HG03432 (cell line): ENCODE measurements at regions not wholly inside any gene's neighbourhood (a gene's known extent, or its start where the extent isn't known, plus 50 kb on each side); places are given as distances from the start of the nearest gene placed in this dataset.
"Not testable (repeated sequence)": the region's sequence is repeated elsewhere in the genome, so short reads cannot be mapped to it uniquely, and the experiment has no call there.

Experiments used
- ATAC-seq: cut with Tn5 transposase; IDR thresholded peaks from one replicate; pipeline ENCODE4 v1.9.1; 2021; ENCODE audit warnings: mild to moderate bottlenecking, moderate library complexity; ENCODE audit not compliant: unreplicated experiment

DNA sequence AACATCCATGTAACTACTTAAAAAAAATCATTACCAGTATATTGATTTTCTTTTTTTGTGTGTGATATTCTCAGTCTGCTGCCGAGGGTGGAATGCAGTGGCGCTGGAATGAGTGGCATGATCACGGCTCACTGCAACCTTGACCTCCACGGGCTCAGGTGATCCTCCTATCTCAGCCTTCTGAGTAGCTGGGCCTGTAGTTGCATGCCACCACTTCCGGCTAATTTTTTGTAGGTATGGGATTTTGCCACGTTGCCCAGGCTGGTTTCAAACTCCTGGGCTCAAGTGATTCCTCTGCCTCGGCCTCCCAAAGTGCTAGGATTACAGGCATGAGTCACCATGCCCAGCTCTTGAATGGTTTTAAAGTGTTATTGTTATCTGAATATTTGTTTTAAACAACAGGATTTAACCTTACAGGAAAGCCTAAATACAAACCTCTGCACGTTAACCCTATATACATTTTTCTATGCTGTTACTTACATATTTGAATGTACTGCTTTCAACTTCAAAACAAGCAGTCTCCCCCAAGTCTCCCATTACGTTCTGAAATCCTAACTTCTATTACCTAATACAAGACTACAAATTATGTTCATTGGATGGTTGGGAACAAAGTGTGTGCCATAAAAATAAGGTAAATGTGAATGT is 61.7 kb downstream of the KPNA2 start:
- no peak for ATAC-seq

DNA sequence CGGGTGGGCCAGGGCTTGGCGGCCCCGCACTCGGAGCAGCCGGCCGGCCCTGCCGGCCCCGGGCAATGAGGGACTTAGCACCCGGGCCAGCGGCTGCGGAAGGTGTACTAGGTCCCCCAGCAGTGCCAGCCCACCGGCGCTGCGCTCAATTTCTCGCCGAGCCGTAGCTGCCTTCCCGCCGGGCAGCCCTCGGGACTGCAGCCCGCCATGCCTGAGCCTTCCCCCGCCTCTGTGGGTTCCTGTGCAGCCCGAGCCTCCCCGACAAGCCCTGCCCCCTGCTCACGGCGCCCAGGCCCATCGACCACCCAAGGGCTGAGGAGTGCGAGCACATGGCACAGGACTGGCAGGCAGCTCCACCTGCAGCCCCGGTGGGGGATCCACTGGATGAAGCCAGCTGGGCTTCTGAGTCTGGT is 63.8 kb downstream of the KPNA2 start:
- not testable (repeated sequence) for ATAC-seq

DNA sequence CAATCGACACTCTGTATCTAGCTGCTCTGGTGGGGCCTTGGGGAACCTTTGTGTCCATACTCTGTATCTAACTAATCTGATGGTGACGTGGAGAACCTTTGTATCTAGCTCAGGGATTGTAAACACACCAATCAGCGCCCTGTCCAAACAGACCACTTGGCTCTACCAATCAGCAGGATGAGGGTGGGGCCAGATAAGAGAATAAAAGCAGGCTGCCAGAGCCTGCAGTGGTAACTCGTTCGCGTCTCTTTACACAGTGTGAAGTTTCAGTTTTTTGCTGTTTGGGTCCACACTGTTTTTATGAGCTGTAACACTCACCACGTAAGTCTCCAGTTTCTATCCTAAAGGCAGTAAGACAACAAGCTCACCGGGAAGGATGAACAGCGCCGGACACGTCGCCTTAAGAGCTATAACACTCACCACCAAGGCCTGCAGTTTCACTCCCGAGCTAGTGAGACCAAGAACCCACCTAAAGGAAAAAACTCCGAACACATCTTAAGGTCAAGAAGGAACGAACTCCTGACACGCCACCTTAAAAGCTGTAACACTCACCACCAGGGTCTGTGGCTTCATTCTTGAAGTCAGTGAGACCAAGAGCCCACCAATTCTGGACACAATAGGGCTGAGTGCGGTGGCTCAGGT is 64.6 kb downstream of the KPNA2 start:
- ATAC-seq = no peak

DNA sequence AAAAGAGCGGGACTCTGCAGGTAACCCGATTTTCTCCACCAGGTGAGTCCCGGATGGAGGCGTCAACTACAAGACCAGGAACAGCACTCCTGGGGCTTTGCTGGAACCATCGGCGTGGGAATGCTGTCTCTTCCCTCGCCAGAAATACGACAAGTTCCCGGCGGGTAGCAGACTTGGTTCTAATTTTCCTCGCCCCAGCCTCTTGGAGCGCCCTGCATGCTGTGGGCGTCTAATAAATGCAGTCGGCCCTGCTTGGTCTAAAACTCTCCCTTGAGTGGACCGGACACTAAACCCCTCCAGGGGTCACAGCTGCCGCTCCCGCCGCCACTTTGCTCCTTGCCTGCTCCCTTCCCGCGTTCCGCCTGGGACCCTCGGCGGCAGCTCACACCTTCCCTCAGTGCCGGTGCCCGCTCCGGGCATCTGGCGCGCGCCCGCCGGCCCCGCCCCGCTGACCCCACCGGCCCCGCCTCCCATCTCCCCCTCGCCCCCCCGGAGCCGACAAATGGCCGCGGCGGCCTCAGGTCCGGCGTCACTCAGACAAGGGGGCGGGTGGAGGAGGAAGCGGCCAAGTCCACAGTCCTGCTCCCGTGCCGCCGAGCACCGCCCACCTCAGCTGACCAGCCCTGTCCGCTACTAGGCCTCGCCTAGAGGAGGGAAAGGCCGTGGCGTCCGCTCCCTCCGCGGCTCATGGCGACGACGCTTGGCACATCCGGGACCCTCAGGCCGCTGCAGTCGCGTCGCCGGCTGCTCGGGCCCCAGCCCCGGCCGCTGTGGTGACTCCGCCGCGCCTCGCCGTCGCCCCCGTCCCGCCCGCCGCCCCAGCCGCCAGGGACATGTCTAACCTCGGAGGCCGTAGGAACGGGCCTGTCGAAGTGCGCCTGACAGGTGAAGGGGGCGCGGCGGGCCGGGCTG is 65.8 kb downstream of the KPNA2 start:
- peak; percentile 90 for ATAC-seq

DNA sequence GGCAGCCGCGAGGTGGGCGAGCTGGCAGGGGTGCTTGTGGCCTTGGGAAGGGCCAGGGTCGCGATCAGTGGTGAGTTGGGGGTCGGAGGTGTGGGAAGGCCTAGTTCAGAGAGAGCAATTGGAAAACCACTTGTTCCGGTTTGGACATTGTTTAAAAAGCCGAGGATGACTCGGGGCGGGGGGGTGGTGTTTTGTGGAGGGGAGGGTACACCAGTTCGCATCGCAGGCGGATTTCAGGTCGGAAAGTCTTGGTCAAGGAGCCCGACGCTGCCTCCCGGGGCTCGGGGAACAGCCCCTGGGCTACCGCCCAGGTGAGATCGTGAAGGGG is 66.4 kb downstream of the KPNA2 start:
- ATAC-seq = no peak

DNA sequence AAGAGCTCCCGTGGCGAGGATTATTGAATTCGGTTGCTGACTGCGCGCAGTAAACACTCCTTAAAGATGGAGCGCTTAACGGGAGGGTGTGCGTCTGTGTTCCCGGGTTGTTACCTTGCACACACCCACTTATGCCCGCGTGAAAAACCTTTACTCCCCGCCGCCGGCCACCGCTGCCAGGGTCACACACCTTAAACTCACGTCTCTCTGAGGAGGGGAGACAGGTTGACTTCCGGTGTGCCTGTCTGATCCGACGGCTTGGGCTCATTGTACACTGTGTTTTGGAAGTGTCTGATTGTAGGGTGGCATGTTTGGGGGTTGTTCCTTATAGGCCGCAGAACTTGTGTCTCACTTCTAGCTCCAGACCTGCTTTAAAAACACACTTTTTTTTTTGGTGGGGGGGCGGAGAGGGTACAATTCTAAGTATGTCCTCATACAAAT is 66.8 kb downstream of the KPNA2 start:
- no peak for ATAC-seq

DNA sequence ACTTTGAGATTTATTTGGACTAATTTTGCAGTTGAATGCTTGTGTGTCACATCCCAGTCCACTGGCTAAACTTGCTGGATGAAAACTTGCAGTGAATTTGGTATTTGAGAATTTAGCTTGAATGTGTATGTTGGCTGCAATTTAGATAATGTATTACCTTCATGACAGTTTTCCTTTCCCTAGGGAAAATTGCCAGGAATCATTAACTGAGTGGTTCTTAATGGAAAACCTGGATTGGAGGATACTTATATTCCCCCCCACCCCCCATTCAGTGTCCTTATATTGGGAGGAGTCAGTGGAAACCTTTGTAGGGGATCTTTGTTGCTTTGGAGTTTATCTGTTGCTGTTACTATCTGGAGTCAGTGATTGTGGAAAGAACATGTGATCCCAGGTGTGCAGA is 67.6 kb downstream of the KPNA2 start:
- ATAC-seq = no peak

DNA sequence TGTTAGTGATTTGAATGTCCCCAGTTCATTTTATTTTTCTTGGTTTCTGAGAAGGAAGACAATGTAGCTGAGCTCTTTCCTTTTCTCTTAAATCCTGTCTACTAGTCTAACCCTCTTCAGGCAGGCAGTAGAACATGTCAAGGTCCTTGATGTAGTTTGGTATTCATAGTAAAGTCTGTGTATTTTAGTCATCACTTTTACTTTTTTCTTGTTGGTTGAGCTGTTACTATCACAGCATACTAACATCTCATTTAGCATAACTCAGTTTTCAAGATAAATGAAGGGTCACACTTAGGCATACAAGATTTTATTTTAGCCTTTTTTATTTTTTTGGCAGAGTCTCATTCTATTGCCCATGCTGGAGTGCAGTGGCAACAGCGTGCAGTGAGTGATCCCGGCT is 70.5 kb downstream of the KPNA2 start:
- ATAC-seq = no peak

DNA sequence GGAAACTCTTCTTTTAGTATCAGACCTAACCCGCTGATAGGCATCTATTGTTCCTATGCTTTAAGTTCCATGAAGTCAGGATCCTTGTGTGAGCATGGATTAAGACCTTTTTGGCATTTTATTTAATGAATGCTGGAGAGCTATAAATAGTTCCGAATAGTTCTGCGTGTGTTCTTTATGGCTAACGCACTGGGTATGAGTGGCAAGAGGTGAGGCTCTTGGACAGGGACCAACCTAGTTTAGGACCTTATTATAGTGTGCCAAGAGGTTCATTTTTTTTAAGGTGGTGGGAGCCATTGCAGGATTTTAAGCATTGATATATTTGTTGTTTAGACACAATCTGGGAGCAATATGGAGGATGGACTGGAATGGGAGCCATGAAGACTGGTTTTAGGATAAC is 71.8 kb downstream of the KPNA2 start:
- no peak for ATAC-seq

DNA sequence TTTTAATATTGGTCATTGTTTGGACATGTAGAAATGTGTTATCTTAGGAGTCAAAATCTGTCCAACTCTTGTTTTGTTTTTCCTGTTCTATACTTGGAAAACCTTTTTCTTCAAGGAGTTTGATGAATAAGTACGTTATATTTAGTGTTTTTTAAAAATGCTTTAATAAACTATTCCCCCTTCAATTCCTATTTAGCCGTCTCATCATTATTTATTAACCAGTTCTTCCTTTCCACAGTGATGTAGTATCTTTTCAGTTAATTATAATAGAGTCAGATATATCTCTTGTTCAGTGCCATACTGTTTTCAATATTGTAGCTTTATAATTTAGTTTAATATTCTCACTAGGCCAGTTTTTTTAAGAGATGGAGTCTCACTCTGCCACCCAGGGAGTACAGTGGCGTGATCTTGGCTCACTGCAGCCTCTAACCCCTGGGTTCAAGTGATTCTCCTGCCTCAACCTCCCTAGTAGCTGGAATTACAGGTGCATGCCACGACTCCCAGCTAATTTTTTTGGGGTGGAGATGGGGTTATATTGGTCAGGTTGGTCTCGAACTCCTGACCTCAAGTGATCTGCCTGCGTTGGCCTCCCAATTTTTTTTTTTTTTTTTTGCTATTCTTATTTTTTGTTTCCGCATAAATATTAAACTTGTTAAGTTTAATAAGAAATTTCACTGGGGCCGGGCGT is 72.9 kb downstream of the KPNA2 start:
- ATAC-seq = no peak

DNA sequence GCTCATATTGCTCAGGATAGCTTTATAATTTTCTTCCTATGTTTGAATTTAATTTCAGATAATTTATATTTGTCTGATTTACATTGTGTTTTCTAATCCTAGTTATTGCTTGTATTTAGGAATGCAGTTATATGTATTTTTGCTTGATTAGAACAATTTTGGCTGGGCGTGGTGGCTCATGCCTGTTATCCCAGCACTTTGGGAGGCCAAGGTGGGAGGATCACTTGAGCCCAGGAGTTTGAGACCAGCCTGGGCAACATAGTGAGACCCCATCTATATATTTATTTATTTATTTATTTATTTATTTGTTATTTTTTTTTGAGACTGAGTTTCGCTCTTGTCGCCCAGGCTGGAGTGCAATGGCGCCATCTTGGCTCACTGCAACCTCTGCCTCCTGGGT is 73.9 kb downstream of the KPNA2 start:
- not testable (repeated sequence) for ATAC-seq

DNA sequence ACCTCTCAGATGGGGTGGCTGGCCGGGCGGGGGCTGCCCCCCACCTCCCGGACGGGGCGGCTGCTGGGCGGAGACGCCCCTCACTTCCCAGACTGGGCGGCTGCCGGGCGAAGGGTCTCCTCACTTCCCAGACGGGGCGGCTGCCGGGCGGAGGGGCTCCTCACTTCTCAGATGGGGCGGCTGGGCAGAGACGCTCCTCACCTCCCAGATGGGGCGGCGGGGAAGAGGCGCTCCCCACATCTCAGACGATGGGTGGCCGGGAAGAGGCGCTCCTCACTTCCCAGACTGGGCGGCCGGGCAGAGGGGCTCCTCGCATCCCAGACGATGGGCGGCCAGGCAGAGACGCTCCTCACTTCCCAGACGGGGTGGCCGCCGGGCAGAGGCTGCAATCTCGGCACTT is 80.7 kb downstream of the KPNA2 start:
- not testable (repeated sequence) for ATAC-seq

DNA sequence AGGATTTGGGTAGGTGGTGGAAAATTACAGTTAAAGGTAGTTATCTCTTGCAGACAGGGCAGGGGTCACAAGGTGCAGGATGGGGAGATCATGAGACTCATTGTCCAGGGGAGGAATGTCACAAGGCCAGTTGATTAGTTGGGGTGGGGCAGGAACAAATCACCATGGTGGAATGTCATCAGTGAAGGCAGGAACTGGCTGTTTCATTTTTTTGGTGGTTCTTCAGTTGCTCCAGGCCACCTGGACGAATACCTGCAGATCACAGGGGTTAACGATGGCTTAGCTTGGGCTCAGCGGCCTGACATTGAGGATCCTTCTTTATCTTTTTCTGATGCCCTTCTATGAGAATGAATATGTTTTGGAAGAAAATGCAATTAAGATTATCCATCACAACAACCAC is 87.1 kb downstream of the KPNA2 start:
- no peak for ATAC-seq

DNA sequence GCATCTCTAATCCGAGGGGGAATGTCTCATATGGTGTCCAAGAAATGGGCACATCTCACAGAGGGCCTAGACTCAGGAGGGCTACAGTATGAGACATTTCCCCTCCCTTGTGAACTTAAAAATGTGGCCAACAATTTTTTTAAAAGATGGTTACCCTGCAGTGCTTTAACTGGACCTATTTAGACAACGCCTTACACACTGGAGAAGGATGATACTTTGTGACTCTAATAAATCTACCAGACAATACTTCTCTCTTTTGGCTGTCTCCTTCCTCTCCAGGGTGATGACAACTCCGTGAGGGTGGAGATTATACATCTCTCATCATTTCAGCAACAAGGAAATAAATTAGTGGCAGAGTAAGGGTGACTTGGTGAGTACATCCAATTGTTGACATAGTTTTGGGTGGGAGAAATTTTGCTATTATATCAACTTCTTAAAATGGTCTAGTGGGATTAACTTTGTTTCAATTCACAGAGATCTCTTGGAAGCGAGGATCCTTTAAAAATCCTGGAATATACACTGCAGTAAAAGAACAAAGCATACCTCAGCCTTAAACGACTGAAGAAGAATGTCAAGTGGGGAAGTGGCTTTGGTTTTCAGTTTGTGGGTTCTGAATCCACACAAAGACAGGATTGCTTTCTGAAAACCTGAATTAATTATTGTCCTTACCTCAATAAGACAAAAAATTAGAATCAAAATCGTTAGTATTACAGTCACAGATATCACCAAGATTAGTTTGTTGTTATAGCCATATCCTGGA is 89.8 kb downstream of the KPNA2 start:
- no peak for ATAC-seq

DNA sequence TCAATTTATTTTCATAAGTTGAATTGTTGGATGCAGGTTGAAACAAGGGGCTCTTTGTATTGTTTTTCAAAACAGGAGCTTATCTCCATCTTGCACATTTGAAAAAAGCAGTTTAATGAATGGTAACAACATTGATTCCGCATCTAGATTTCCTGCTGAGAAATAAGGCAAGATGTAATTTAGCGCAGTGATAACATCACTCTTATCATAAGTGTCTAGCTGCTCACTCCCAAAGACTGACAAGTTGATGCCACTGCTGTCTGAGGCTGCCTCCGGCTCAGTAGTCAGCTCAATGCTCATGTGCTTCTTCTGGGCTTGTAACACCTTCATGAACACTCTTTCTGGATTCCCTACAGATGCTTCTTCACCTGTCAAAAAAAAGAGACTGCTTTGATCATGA is 92.4 kb downstream of the KPNA2 start:
- no peak for ATAC-seq

DNA sequence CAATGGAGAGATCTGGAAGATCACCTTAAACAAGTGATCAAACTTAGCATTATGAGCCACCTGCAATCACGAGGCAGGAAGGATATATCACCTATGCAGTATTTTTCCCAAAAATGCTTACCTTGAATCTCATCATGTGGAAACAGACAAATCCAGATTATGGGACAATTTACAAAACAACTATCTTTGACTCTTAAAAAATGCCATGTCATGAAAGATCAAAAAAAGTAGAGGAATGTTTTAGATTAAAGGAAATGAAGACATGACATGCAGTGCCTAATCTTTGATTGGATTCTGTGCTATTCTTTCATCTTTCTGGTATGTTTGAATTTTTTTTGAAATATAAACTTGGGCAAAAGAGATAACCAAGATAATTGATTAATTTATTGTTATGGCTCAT is 95.9 kb downstream of the KPNA2 start:
- no peak for ATAC-seq

DNA sequence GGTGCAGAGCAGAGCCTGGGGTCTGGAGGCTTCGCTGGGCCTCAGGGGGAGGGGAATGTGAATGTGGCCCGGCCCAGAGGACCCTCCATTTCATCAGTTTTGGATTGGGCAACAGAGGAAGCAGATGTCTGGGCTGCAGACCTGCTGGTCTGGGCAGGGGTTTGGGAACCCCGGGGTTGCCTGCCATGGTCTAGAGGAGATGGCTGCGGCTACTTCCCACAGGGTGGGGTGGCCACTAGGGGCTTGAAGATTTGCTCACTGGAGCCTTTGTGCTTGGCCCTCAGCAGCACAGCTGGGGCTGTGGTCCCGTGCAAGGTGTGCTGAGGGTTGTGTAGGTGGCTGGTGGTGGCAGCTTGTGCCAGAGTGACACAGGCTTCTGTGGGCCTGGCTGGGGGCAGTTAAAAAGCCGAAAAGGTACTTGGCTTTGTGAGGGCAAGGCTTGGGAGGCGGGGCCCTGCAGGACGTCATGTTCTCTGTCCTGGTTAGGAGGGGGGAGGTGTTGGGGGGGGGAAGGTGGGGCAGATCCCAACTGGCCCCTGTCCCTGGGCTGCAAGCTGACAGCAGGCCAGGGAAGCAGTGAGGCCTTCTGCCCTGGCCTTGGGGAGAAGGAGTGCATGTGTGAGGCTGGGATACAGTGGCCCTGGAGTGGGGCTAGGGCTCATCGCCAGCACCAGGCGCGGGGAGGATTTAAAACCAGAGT is 98.0 kb downstream of the KPNA2 start:
- no peak for ATAC-seq

DNA sequence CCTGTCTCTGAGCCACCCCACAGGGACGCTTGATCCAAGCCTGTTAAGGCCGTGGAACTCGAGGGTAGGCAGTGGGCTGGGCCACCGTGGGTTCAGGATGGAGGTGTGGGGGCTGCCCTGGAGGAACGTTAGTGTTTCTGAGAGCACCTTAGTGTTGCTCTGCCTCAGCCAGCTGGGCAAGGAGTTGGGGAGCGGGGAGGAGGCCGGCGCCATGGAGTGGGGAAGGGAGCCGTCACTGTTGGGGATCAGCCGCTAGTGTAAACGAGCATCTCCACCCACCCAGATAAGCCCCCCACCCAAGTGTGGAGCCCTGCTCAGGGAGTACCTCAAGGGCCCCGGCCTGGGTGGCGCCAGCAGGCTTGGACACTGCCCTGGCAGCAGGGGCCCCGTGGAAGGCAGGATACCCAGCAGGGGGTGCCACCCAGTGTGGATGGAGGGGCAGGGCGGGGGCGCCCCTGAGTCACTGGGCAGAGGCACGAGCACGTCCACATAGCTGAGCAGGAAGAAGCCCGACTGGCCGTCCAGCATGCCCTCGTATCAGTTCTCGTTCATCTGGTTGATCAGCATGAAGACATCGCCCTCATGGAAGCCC is 98.6 kb downstream of the KPNA2 start:
- no peak for ATAC-seq

DNA sequence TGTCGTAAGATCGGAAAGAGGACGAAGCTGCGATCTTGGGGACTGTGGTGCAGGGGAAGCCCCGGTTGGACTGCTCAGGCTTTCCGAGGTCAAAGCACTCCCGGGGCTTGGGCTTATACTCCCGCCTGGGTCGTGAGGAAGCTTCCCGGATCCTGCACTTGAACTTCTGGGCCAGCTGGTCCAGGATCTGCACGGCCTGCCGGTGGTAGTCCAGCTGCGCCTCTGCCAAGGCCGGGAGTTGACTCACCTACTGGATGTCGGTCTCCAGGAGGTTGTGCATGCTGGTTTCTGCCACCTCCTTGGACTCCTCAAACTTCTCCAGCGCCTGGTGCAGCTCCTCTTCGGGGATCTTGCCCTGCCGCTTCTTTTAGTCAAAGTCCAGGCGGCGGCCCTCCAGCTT is 99.2 kb downstream of the KPNA2 start:
- ATAC-seq = no peak
